ENCODE measurements at regions not wholly inside any gene's neighbourhood (a gene's known extent, or its start where the extent isn't known, plus 50 kb on each side); places are given as distances from the start of the nearest gene placed in this dataset.

- no peak for DNase-seq
Observed at GRCh38 chr5:18050776-18051175, 416.5 kb downstream of the TAF11L14 start.

GRCh38 chr5:18051953-18052352, 417.7 kb downstream of the TAF11L14 start:
- DNase-seq, result peak; percentile 85

GRCh38 chr5:18052569-18052968, 418.3 kb downstream of the TAF11L14 start:
- no peak for DNase-seq

- DNase-seq, result no peak
Observed at GRCh38 chr5:18057725-18058124, 423.5 kb downstream of the TAF11L14 start.

- DNase-seq, result no peak
Observed at GRCh38 chr5:18067615-18068014, 433.4 kb downstream of the TAF11L14 start.

GRCh38 chr5:18068826-18069225, 434.6 kb downstream of the TAF11L14 start:
- DNase-seq, result no peak

GRCh38 chr5:18069790-18070189, 435.5 kb downstream of the TAF11L14 start:
- DNase-seq, result no peak

GRCh38 chr5:18072600-18072999, 438.3 kb downstream of the TAF11L14 start:
- no peak for DNase-seq

GRCh38 chr5:18074961-18075360, 440.7 kb downstream of the TAF11L14 start:
- DNase-seq, result no peak

- no peak for DNase-seq
Observed at GRCh38 chr5:18078157-18078556, 443.9 kb downstream of the TAF11L14 start.

- no peak for DNase-seq
Observed at GRCh38 chr5:18079831-18080230, 445.6 kb downstream of the TAF11L14 start.

- DNase-seq, result no peak
Observed at GRCh38 chr5:18088020-18088579, 453.8 kb downstream of the TAF11L14 start.

- DNase-seq, result no peak
Observed at GRCh38 chr5:18090177-18090576, 455.9 kb downstream of the TAF11L14 start.

- DNase-seq, result no peak
Observed at GRCh38 chr5:18091142-18091541, 456.9 kb downstream of the TAF11L14 start.

GRCh38 chr5:18091758-18092157, 457.5 kb downstream of the TAF11L14 start:
- DNase-seq, result no peak

- DNase-seq, result no peak
Observed at GRCh38 chr5:18095061-18095460, 460.8 kb downstream of the TAF11L14 start.

- DNase-seq, result no peak
Observed at GRCh38 chr5:18097817-18098216, 463.6 kb downstream of the TAF11L14 start.

GRCh38 chr5:18098691-18099090, 464.4 kb downstream of the TAF11L14 start:
- DNase-seq, result peak; percentile 89

GRCh38 chr5:18099261-18099660, 465.0 kb downstream of the TAF11L14 start:
- peak; percentile 74 for DNase-seq

- DNase-seq, result no peak
Observed at GRCh38 chr5:18101532-18101931, 467.3 kb downstream of the TAF11L14 start.

GRCh38 chr5:18102733-18103132, 468.5 kb downstream of the TAF11L14 start:
- no peak for DNase-seq

GRCh38 chr5:18105449-18105848, 471.2 kb downstream of the TAF11L14 start:
- no peak for DNase-seq

GRCh38 chr5:18111906-18112465, 477.7 kb downstream of the TAF11L14 start:
- no peak for DNase-seq

- peak; percentile 97 for DNase-seq
Observed at GRCh38 chr5:18113721-18114120, 479.5 kb downstream of the TAF11L14 start.

- peak; percentile 99 for DNase-seq
Observed at GRCh38 chr5:18114151-18114757, 480.0 kb downstream of the TAF11L14 start.

Measured in NCI-H748 treated with DMSO at 0.1 percent for 48 hours (cell line).